Fibroblast of villous mesenchyme (primary cell): ENCODE measurements at regions not wholly inside any gene's neighbourhood (a gene's known extent, or its start where the extent isn't known, plus 50 kb on each side); places are given as distances from the start of the nearest gene placed in this dataset.

Experiments used
- DNase-seq: peaks from one replicate; pipeline ENCODE4 v3.0.0-alpha.2; 2010; ENCODE audit warnings: low read depth
- H3K4me3 ChIP-seq: 2 replicates; pipeline ENCODE4 v1.5.1; 2011; ENCODE audit warnings: low read depth, mild to moderate bottlenecking, low read length
- TF ChIP-seq, protein P1 (sequence below): IDR thresholded peaks from 2 replicates; pipeline ENCODE4 v1.5.1; 2012; ENCODE audit warnings: low read depth, mild to moderate bottlenecking, low read length; ENCODE audit not compliant: insufficient read depth

DNA sequence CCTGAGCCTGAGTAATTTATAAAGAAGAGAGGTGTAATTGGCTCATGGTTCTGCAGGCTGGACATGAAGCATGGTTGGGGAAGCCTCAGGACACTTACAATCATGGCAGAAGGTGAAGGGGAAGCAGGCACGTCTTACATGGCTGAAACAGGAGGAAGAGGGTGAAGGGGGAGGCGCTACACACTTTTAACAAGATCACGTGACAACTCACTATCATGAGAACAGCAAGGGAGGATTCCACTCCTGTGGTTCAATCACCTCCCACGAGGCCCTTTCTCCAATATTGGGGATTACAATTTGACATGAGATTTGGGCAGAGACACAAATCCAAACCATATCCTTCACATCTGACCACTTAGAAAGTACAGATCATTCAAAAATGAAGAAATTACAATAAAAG is 110.6 kb upstream of the SHISA6 start:
- no peak for DNase-seq
- H3K4me3 ChIP-seq: no peak overlapping the region
- TF ChIP-seq, protein P1, sequence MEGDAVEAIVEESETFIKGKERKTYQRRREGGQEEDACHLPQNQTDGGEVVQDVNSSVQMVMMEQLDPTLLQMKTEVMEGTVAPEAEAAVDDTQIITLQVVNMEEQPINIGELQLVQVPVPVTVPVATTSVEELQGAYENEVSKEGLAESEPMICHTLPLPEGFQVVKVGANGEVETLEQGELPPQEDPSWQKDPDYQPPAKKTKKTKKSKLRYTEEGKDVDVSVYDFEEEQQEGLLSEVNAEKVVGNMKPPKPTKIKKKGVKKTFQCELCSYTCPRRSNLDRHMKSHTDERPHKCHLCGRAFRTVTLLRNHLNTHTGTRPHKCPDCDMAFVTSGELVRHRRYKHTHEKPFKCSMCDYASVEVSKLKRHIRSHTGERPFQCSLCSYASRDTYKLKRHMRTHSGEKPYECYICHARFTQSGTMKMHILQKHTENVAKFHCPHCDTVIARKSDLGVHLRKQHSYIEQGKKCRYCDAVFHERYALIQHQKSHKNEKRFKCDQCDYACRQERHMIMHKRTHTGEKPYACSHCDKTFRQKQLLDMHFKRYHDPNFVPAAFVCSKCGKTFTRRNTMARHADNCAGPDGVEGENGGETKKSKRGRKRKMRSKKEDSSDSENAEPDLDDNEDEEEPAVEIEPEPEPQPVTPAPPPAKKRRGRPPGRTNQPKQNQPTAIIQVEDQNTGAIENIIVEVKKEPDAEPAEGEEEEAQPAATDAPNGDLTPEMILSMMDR: no peak

GRCh38 chr17:11122908-11123307 is 118.1 kb upstream of the SHISA6 start:
- no peak overlapping the region for H3K4me3 ChIP-seq
- TF ChIP-seq, protein P1: no peak
- DNase-seq: no peak

DNA sequence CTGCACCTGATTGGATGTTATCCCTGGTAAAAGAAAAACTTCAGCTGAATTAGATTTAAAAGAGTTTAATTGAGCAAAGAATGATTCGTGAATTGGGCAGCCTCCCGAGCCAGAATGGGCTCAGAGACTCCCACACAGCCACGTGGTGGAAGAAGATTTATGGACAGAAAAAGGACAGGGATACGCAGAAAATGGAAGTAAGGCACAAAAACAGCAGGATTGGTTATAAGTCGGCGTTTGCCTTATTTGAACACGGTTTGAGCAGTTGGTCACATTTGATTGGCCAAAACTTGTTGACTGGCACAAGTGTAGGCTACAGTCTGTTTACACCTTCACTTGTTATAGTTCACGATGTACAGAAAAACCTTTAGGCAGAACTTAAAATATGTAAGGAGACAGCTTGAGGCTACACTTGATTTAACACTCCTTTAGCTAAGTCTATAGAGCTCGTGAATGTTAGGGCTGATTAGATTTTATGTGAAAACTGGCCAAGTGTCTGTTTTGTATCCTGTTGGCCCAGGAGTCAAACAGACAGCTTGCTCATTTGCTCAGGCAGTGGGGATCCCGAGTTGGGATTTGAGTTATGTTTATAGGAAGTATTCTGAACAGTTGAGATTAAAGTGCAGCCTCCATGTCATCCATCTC is 119.5 kb upstream of the SHISA6 start:
- H3K4me3 ChIP-seq: no peak overlapping the region
- TF ChIP-seq, protein P1: no peak
- DNase-seq: no peak

DNA sequence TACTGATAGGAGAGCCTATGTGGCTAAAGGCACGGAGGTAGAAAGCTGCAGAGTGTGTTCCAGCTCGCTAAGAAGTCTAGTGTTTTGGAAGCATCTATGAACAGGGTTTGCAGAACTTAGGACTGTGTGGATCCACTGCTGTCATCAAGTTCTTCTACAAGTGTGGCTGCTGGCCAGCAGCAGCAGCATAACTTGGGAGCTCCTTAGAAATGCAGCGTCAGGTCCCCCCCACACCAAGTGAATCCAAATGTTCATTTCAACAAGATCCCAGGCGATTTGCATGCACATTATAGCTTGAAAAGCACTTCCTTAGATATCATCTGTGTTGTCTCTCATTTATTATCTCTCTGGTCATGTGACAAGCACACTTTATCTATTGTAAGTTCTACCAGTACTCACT is 131.9 kb upstream of the SHISA6 start:
- no peak overlapping the region for H3K4me3 ChIP-seq
- no peak for DNase-seq
- TF ChIP-seq, protein P1: no peak

GRCh38 chr17:11105141-11105540 is 135.9 kb upstream of the SHISA6 start:
- H3K4me3 ChIP-seq: no peak overlapping the region
- no peak for DNase-seq
- TF ChIP-seq, protein P1: no peak

GRCh38 chr17:11097121-11097520 is 143.9 kb upstream of the SHISA6 start:
- no peak for DNase-seq
- H3K4me3 ChIP-seq: no peak overlapping the region
- TF ChIP-seq, protein P1: no peak

GRCh38 chr17:11094331-11094730 is 146.7 kb upstream of the SHISA6 start:
- no peak overlapping the region for H3K4me3 ChIP-seq
- TF ChIP-seq, protein P1: no peak
- no peak for DNase-seq
